Astrocyte (in vitro differentiated cells and primary cell): ENCODE measurements at regions not wholly inside any gene's neighbourhood (a gene's known extent, or its start where the extent isn't known, plus 50 kb on each side); places are given as distances from the start of the nearest gene placed in this dataset.

Experiments used
- DNase-seq: peaks from one replicate; pipeline ENCODE4 v3.0.0-alpha.2; 2010; ENCODE audit warnings: low read depth
- FAIRE-seq: peaks from 2 replicates; lab custom pipeline; 2011; peaks lifted over from hg19 to GRCh38; lab: Jason Lieb, UNC
- H2AFZ ChIP-seq: 2 replicates; pipeline ENCODE4 v1.6.0; 2012; ENCODE audit warnings: low read depth, low read length, inconsistent platforms
- H3K27ac ChIP-seq: 2 replicates; pipeline ENCODE4 v1.5.1; 2011; ENCODE audit warnings: low read depth, low read length, inconsistent platforms
- H3K27me3 ChIP-seq: 2 replicates; pipeline ENCODE4 v1.6.0; 2011; ENCODE audit warnings: low read length, inconsistent platforms; ENCODE audit not compliant: insufficient read depth
- H3K36me3 ChIP-seq: 2 replicates; pipeline ENCODE4 v1.5.1; 2011; ENCODE audit warnings: low read length, inconsistent platforms; ENCODE audit not compliant: insufficient read depth
- H3K4me1 ChIP-seq: 2 replicates; pipeline ENCODE4 v1.5.1; 2011; ENCODE audit warnings: low read length, inconsistent platforms; ENCODE audit not compliant: insufficient read depth
- H3K4me2 ChIP-seq: 2 replicates; pipeline ENCODE4 v1.6.0; 2012; ENCODE audit warnings: low read length, inconsistent platforms
- H3K4me3 ChIP-seq: 2 replicates; pipeline ENCODE4 v1.5.1; 2011; ENCODE audit warnings: low read depth, mild to moderate bottlenecking, low read length, inconsistent platforms; ENCODE audit not compliant: insufficient read depth
- H3K79me2 ChIP-seq: 2 replicates; pipeline ENCODE4 v1.6.0; 2012; ENCODE audit warnings: mild to moderate bottlenecking, low read length, inconsistent platforms; ENCODE audit not compliant: insufficient read depth
- H3K9ac ChIP-seq: 2 replicates; pipeline ENCODE4 v1.6.0; 2012; ENCODE audit warnings: mild to moderate bottlenecking, low read length, inconsistent platforms
- H3K9me3 ChIP-seq: 2 replicates; pipeline ENCODE4 v1.5.1; 2012; ENCODE audit warnings: low read depth, mild to moderate bottlenecking, low read length, inconsistent platforms; ENCODE audit not compliant: insufficient read depth
- H4K20me1 ChIP-seq: 2 replicates; pipeline ENCODE4 v1.6.0; 2012; ENCODE audit warnings: low read length, inconsistent platforms; ENCODE audit not compliant: insufficient read depth
- H3K27ac Mint-ChIP-seq: one replicate; pipeline ENCODE4 v1.8.0; 2021; ENCODE audit warnings: mild to moderate bottlenecking, mixed read lengths; ENCODE audit not compliant: unreplicated experiment
- H3K27me3 Mint-ChIP-seq: one replicate; pipeline ENCODE4 v1.8.0; 2021; ENCODE audit warnings: low read depth, mixed read lengths; ENCODE audit not compliant: unreplicated experiment
- H3K36me3 Mint-ChIP-seq: one replicate; pipeline ENCODE4 v1.8.0; 2021; ENCODE audit warnings: low read depth, mixed read lengths; ENCODE audit not compliant: unreplicated experiment
- H3K4me1 Mint-ChIP-seq: one replicate; pipeline ENCODE4 v1.8.0; 2021; ENCODE audit warnings: low read depth, mixed read lengths; ENCODE audit not compliant: unreplicated experiment
- H3K4me3 Mint-ChIP-seq: one replicate; pipeline ENCODE4 v1.8.0; 2021; ENCODE audit warnings: mild to moderate bottlenecking, moderate library complexity, mixed read lengths; ENCODE audit not compliant: unreplicated experiment
- H3K9me3 Mint-ChIP-seq: one replicate; pipeline ENCODE4 v1.8.0; 2021; ENCODE audit warnings: mild to moderate bottlenecking, mixed read lengths; ENCODE audit not compliant: unreplicated experiment
- CTCF ChIP-seq: IDR thresholded peaks from 2 replicates; pipeline ENCODE4 v1.5.1; 2011; ENCODE audit warnings: low read depth, mild to moderate bottlenecking, inconsistent platforms, low read length, moderate library complexity; ENCODE audit not compliant: insufficient read depth
- EZH2 ChIP-seq: IDR thresholded peaks from 2 replicates; pipeline ENCODE4 v1.6.1; 2012; ENCODE audit warnings: mild to moderate bottlenecking, low read length, inconsistent platforms; ENCODE audit not compliant: insufficient read depth

GRCh38 chr17:79473876-79474440 lies 136.9 kb downstream of the RBFOX3 start:
- no peaks in the 10 kb centered on the region for H3K27me3 ChIP-seq
- no peaks in the 10 kb centered on the region for H3K4me1 ChIP-seq
- no peaks in the 10 kb centered on the region for H3K9me3 ChIP-seq
- H3K4me3 ChIP-seq: no peak overlapping the region
- DNase-seq: no peak
- H3K27me3 Mint-ChIP-seq: peaks cover 48% of the 10 kb centered on the region
- no peak for FAIRE-seq
- no peak overlapping the region for H3K27ac ChIP-seq
- no peaks in the 10 kb centered on the region for H3K4me1 Mint-ChIP-seq
- no peak overlapping the region for H2AFZ ChIP-seq
- H3K4me2 ChIP-seq: no peak overlapping the region
- no peak overlapping the region for H3K9ac ChIP-seq
- H3K36me3 ChIP-seq: no peaks in the 10 kb centered on the region
- H3K79me2 ChIP-seq: no peaks in the 10 kb centered on the region
- TF ChIP-seq EZH2 (no peak), CTCF (no peak)
- no peak overlapping the region for H3K27ac Mint-ChIP-seq
- no peak overlapping the region for H3K4me3 Mint-ChIP-seq
- H3K36me3 Mint-ChIP-seq: no peaks in the 10 kb centered on the region
- H4K20me1 ChIP-seq: no peaks in the 10 kb centered on the region
- no peaks in the 10 kb centered on the region for H3K9me3 Mint-ChIP-seq

- no peak overlapping the region for H3K27ac Mint-ChIP-seq
- H3K27me3 Mint-ChIP-seq: peaks cover 43% of the 10 kb centered on the region
- Histone ChIP-seq H3K4me2 (no peak overlapping the region), H3K9ac (no peak overlapping the region), H3K36me3 (no peaks in the 10 kb centered on the region), H2AFZ (no peak overlapping the region), H3K4me3 (no peak overlapping the region), H3K79me2 (no peaks in the 10 kb centered on the region), H3K9me3 (no peaks in the 10 kb centered on the region), H3K27ac (no peak overlapping the region), H3K27me3 (no peaks in the 10 kb centered on the region), H4K20me1 (no peaks in the 10 kb centered on the region), H3K4me1 (no peaks in the 10 kb centered on the region)
- H3K9me3 Mint-ChIP-seq: no peaks in the 10 kb centered on the region
- H3K4me3 Mint-ChIP-seq: no peak overlapping the region
- no peaks in the 10 kb centered on the region for H3K36me3 Mint-ChIP-seq
- peak; percentile 3 for DNase-seq
- no peak for FAIRE-seq
- no peaks in the 10 kb centered on the region for H3K4me1 Mint-ChIP-seq
- TF ChIP-seq CTCF (no peak), EZH2 (no peak)
Observed at GRCh38 chr17:79473111-79473875, 137.6 kb downstream of the RBFOX3 start.

- H3K4me2 ChIP-seq: no peak overlapping the region
Observed at GRCh38 chr17:79470754-79471153, 140.1 kb downstream of the RBFOX3 start.

More at GRCh38 chr17:79470754-79471153, 140.1 kb downstream of the RBFOX3 start:
- Histone ChIP-seq H3K36me3 (no peaks in the 10 kb centered on the region), H3K27ac (no peak overlapping the region), H3K4me1 (no peaks in the 10 kb centered on the region), H3K27me3 (no peaks in the 10 kb centered on the region), H3K79me2 (no peaks in the 10 kb centered on the region), H4K20me1 (no peaks in the 10 kb centered on the region), H3K9me3 (no peaks in the 10 kb centered on the region), H2AFZ (no peak overlapping the region), H3K9ac (no peak overlapping the region), H3K4me3 (no peak overlapping the region)
- Mint-ChIP-seq H3K27me3 (peaks cover 32% of the 10 kb centered on the region), H3K4me1 (no peaks in the 10 kb centered on the region), H3K36me3 (no peaks in the 10 kb centered on the region), H3K4me3 (no peak overlapping the region), H3K9me3 (no peaks in the 10 kb centered on the region), H3K27ac (no peak overlapping the region)
- FAIRE-seq: no peak
- TF ChIP-seq EZH2 (no peak), CTCF (no peak)
- no peak for DNase-seq
